Gastrocnemius medialis (tissue), 4 donors: ENCODE measurements at regions not wholly inside any gene's neighbourhood (a gene's known extent, or its start where the extent isn't known, plus 50 kb on each side); places are given as distances from the start of the nearest gene placed in this dataset.

Source experiments
- CTCF ChIP-seq, 5 experiments: fragments of 450-650 bp in 3 of 5; fragments of 200-600 bp in 2 of 5; sonication (generic) in 2 of 5; IDR thresholded peaks in 4 of 5; conservative IDR thresholded peaks in 1 of 5; 1 replicate in 4 of 5; 2 replicates in 1 of 5; pipeline ENCODE4 v1.5.1; 2016 to 2019; ENCODE audit warnings: antibody characterized with exemption in 5 of 5, mild to moderate bottlenecking in 3 of 5, moderate library complexity in 3 of 5
- POLR2A ChIP-seq, 2 donors: fragments of 450-650 bp; IDR thresholded peaks; one replicate each; pipeline ENCODE4 v1.6.1; 2017; ENCODE audit warnings: antibody characterized with exemption in 2 of 2, mild to moderate bottlenecking in 2 of 2, moderate library complexity in 2 of 2

GRCh38 chr15:81765816-81766215 is 280.0 kb downstream of the MEX3B start:
- TF ChIP-seq CTCF (IDR thresholded peaks at IDR 0.05 in 4 of 5, conservative IDR thresholded peaks at IDR 0.05 in 1 of 5) (no peak), POLR2A (IDR thresholded peaks at IDR 0.05) (no peak)
